Activated CD4-positive, alpha-beta T cell treated with anti-CD3 and anti-CD28 coated beads, Interleukin-2, amount 50 U/mL, for 1 hour (primary cell): ENCODE measurements at regions not wholly inside any gene's neighbourhood (a gene's known extent, or its start where the extent isn't known, plus 50 kb on each side); places are given as distances from the start of the nearest gene placed in this dataset.
"Not testable (repeated sequence)": the region's sequence is repeated elsewhere in the genome, so short reads cannot be mapped to it uniquely, and the experiment has no call there.

Experiments
- DNase-seq: peaks from one replicate; pipeline ENCODE4 v3.0.0-alpha.2; 2020

- no peak for DNase-seq
Observed at GRCh38 chr15:58362262-58362922, 69.4 kb upstream of the LIPC start.

GRCh38 chr15:58363118-58363517 is 68.7 kb upstream of the LIPC start:
- DNase-seq: not testable (repeated sequence)

GRCh38 chr15:58363673-58364072 is 68.1 kb upstream of the LIPC start:
- not testable (repeated sequence) for DNase-seq

- DNase-seq: not testable (repeated sequence)
Observed at GRCh38 chr15:58365098-58365497, 66.7 kb upstream of the LIPC start.

GRCh38 chr15:58369261-58369701 is 62.5 kb upstream of the LIPC start:
- DNase-seq: peak; percentile 13

- DNase-seq: no peak
Observed at GRCh38 chr15:58369956-58370355, 61.8 kb upstream of the LIPC start.

- DNase-seq: no peak
Observed at GRCh38 chr15:58374147-58374546, 57.6 kb upstream of the LIPC start.

- DNase-seq: no peak
Observed at GRCh38 chr15:58377193-58377592, 54.6 kb upstream of the LIPC start.

- no peak for DNase-seq
Observed at GRCh38 chr15:58378241-58379085, 53.3 kb upstream of the LIPC start.

GRCh38 chr15:58379454-58379853 is 52.3 kb upstream of the LIPC start:
- DNase-seq: not testable (repeated sequence)

GRCh38 chr15:58380280-58380945 is 51.4 kb upstream of the LIPC start:
- DNase-seq: no peak

- no peak for DNase-seq
Observed at GRCh38 chr15:58381697-58382096, 50.1 kb upstream of the LIPC start.
